Brain microvascular endothelial cell (primary cell): ENCODE measurements at regions not wholly inside any gene's neighbourhood (a gene's known extent, or its start where the extent isn't known, plus 50 kb on each side); places are given as distances from the start of the nearest gene placed in this dataset.
A peak's percentile ranks its signal among the peaks of the same experiment; 100 is the strongest.

Source experiments
- DNase-seq: peaks from one replicate; pipeline ENCODE4 v3.0.0-alpha.2; 2020
- H3K27ac ChIP-seq: fragments of 250-450 bp; sonication (Bioruptor Pico); 2 replicates; pipeline ENCODE4 v1.5.1; 2020; ENCODE audit warnings: mild to moderate bottlenecking, moderate library complexity
- H3K27me3 ChIP-seq: fragments of 250-450 bp; sonication (Bioruptor Pico); replicated peaks from 2 replicates; pipeline ENCODE4 v1.5.1; 2020; ENCODE audit warnings: mild to moderate bottlenecking
- H3K36me3 ChIP-seq: fragments of 250-450 bp; sonication (Bioruptor Pico); replicated peaks from 2 replicates; pipeline ENCODE4 v1.5.1; 2020; ENCODE audit warnings: mild to moderate bottlenecking
- H3K4me3 ChIP-seq: 2 replicates; pipeline ENCODE4 v1.5.1; 2011; ENCODE audit warnings: low read depth, mild to moderate bottlenecking, control low read depth, low read length, moderate library complexity
- CTCF ChIP-seq: IDR thresholded peaks from 2 replicates; pipeline ENCODE4 v1.5.1; 2011; ENCODE audit warnings: low read depth, mild to moderate bottlenecking, moderate library complexity, low read length, control low read depth, inconsistent platforms; ENCODE audit errors: missing control alignments
- in situ Hi-C: cut with HindIII; loops from 2 replicates; pipeline ENCODE4 v1.10.0; 2017; ENCODE audit warnings: low sequenced_read_pairs, low pct_ligation_motif_present

GRCh38 chr10:3900391-3900790 lies 115.4 kb upstream of the KLF6 start:
- Histone ChIP-seq H3K27ac (no peak overlapping the region), H3K36me3 (no peaks in the 10 kb centered on the region), H3K4me3 (no peak overlapping the region), H3K27me3 (no peaks in the 10 kb centered on the region)
- no peak for TF ChIP-seq CTCF
- no peak for DNase-seq
- in situ Hi-C loops: no loop called here

GRCh38 chr10:3898821-3899220 lies 113.8 kb upstream of the KLF6 start:
- H3K27ac ChIP-seq: no peak overlapping the region
- DNase-seq: no peak
- no peaks in the 10 kb centered on the region for H3K36me3 ChIP-seq
- TF ChIP-seq CTCF: no peak
- no peak overlapping the region for H3K4me3 ChIP-seq
- in situ Hi-C loops: no loop called here
- no peaks in the 10 kb centered on the region for H3K27me3 ChIP-seq

- no peak overlapping the region for H3K4me3 ChIP-seq
- H3K27me3 ChIP-seq: no peaks in the 10 kb centered on the region
- no peaks in the 10 kb centered on the region for H3K36me3 ChIP-seq
- DNase-seq: peak; percentile 78
- H3K27ac ChIP-seq: peak overlapping the region; percentile 80
- in situ Hi-C loops: no loop called here
- no peak for TF ChIP-seq CTCF
Measured at GRCh38 chr10:3897156-3897555, 112.1 kb upstream of the KLF6 start.

- Histone ChIP-seq H3K27me3 (no peaks in the 10 kb centered on the region), H3K36me3 (no peaks in the 10 kb centered on the region), H3K4me3 (no peak overlapping the region), H3K27ac (peak overlapping the region; percentile 80)
- DNase-seq: no peak
- no peak for TF ChIP-seq CTCF
- in situ Hi-C loops: no loop called here
Measured at GRCh38 chr10:3896161-3896560, 111.2 kb upstream of the KLF6 start.

GRCh38 chr10:3895045-3895631 lies 110.1 kb upstream of the KLF6 start:
- Histone ChIP-seq H3K27me3 (no peaks in the 10 kb centered on the region), H3K27ac (peak overlapping the region; percentile 80), H3K36me3 (no peaks in the 10 kb centered on the region), H3K4me3 (no peak overlapping the region)
- in situ Hi-C loops: no loop called here
- DNase-seq: peak; percentile 77
- TF ChIP-seq CTCF: no peak

GRCh38 chr10:3893901-3894563 lies 109.0 kb upstream of the KLF6 start:
- Histone ChIP-seq H3K4me3 (no peak overlapping the region), H3K27me3 (no peaks in the 10 kb centered on the region), H3K27ac (peak overlapping the region; percentile 80), H3K36me3 (no peaks in the 10 kb centered on the region)
- DNase-seq: no peak
- in situ Hi-C loops: no loop called here
- no peak for TF ChIP-seq CTCF
